ENCODE measurements at regions not wholly inside any gene's neighbourhood (a gene's known extent, or its start where the extent isn't known, plus 50 kb on each side); places are given as distances from the start of the nearest gene placed in this dataset.

- 88 to 95% methylated on average over 1 of the region's 1 CpG for WGBS, 2 donors
- Histone ChIP-seq H3K4me1 (ENCODE audit: control insufficient read depth in 2 of 2, insufficient read depth in 2 of 2, low read length in 1 of 2) (no peaks in the 10 kb centered on the region), H3K4me3 (ENCODE audit: low read depth in 1 of 2, low read length in 2 of 2) (no peak overlapping the region), H3K27me3 (ENCODE audit: control insufficient read depth in 1 of 2, insufficient read depth in 2 of 2, low read length in 2 of 2) (no peaks in the 10 kb centered on the region), H3K36me3 (ENCODE audit: control insufficient read depth in 2 of 2, insufficient read depth in 2 of 2, low read length in 1 of 2) (no peaks in the 10 kb centered on the region), H3K27ac (ENCODE audit: low read depth in 2 of 2, low read length in 1 of 2) (no peak overlapping the region), H3K9me3 (ENCODE audit: control insufficient read depth in 2 of 2, insufficient read depth in 1 of 2, low read depth in 1 of 2, low read length in 1 of 2) (no peaks in the 10 kb centered on the region)
These were observed 1089.6 kb upstream of the SORCS1 start for GRCh38 chr10:108254089-108254488.

- H3K4me3 ChIP-seq (ENCODE audit: low read depth in 1 of 2, low read length in 2 of 2): no peak overlapping the region
- no peak overlapping the region for H3K27ac ChIP-seq (ENCODE audit: low read depth in 2 of 2, low read length in 1 of 2)
- H3K36me3 ChIP-seq (ENCODE audit: control insufficient read depth in 2 of 2, insufficient read depth in 2 of 2, low read length in 1 of 2): no peaks in the 10 kb centered on the region
- H3K27me3 ChIP-seq (ENCODE audit: control insufficient read depth in 1 of 2, insufficient read depth in 2 of 2, low read length in 2 of 2): no peaks in the 10 kb centered on the region
- no peaks in the 10 kb centered on the region for H3K4me1 ChIP-seq (ENCODE audit: control insufficient read depth in 2 of 2, insufficient read depth in 2 of 2, low read length in 1 of 2)
- no peaks in the 10 kb centered on the region for H3K9me3 ChIP-seq (ENCODE audit: control insufficient read depth in 2 of 2, insufficient read depth in 1 of 2, low read depth in 1 of 2, low read length in 1 of 2)
These were observed 1088.3 kb upstream of the SORCS1 start for GRCh38 chr10:108252771-108253170.

GRCh38 chr10:108250936-108251620 is 1086.6 kb upstream of the SORCS1 start:
- no peak overlapping the region for H3K27ac ChIP-seq (ENCODE audit: low read depth in 2 of 2, low read length in 1 of 2)
- no peak overlapping the region for H3K4me3 ChIP-seq (ENCODE audit: low read depth in 1 of 2, low read length in 2 of 2)
- H3K4me1 ChIP-seq (ENCODE audit: control insufficient read depth in 2 of 2, insufficient read depth in 2 of 2, low read length in 1 of 2): no peaks in the 10 kb centered on the region
- no peaks in the 10 kb centered on the region for H3K9me3 ChIP-seq (ENCODE audit: control insufficient read depth in 2 of 2, insufficient read depth in 1 of 2, low read depth in 1 of 2, low read length in 1 of 2)
- H3K36me3 ChIP-seq (ENCODE audit: control insufficient read depth in 2 of 2, insufficient read depth in 2 of 2, low read length in 1 of 2): no peaks in the 10 kb centered on the region
- no peaks in the 10 kb centered on the region for H3K27me3 ChIP-seq (ENCODE audit: control insufficient read depth in 1 of 2, insufficient read depth in 2 of 2, low read length in 2 of 2)
- 60 to 61% methylated on average over 4 of the region's 4 CpGs for WGBS, 2 donors

- Histone ChIP-seq H3K4me1 (ENCODE audit: control insufficient read depth in 2 of 2, insufficient read depth in 2 of 2, low read length in 1 of 2) (no peaks in the 10 kb centered on the region), H3K27ac (ENCODE audit: low read depth in 2 of 2, low read length in 1 of 2) (no peak overlapping the region), H3K36me3 (ENCODE audit: control insufficient read depth in 2 of 2, insufficient read depth in 2 of 2, low read length in 1 of 2) (no peaks in the 10 kb centered on the region), H3K27me3 (ENCODE audit: control insufficient read depth in 1 of 2, insufficient read depth in 2 of 2, low read length in 2 of 2) (no peaks in the 10 kb centered on the region), H3K9me3 (ENCODE audit: control insufficient read depth in 2 of 2, insufficient read depth in 1 of 2, low read depth in 1 of 2, low read length in 1 of 2) (peaks cover 0 to 4% of the 10 kb centered on the region in 2 donors), H3K4me3 (ENCODE audit: low read depth in 1 of 2, low read length in 2 of 2) (no peak overlapping the region)
- 77 to 79% methylated on average over 3 of the region's 3 CpGs for WGBS, 2 donors
These were observed 1085.4 kb upstream of the SORCS1 start for GRCh38 chr10:108249940-108250339.

GRCh38 chr10:108244443-108245228 is 1080.1 kb upstream of the SORCS1 start:
- no peaks in the 10 kb centered on the region for H3K36me3 ChIP-seq (ENCODE audit: control insufficient read depth in 2 of 2, insufficient read depth in 2 of 2, low read length in 1 of 2)
- H3K4me3 ChIP-seq (ENCODE audit: low read depth in 1 of 2, low read length in 2 of 2): no peak overlapping the region
- no peak overlapping the region for H3K27ac ChIP-seq (ENCODE audit: low read depth in 2 of 2, low read length in 1 of 2)
- no peaks in the 10 kb centered on the region for H3K4me1 ChIP-seq (ENCODE audit: control insufficient read depth in 2 of 2, insufficient read depth in 2 of 2, low read length in 1 of 2)
- 77 to 78% methylated on average over 9 of the region's 9 CpGs for WGBS, 2 donors
- peaks cover 0 to 7% of the 10 kb centered on the region in 2 donors for H3K9me3 ChIP-seq (ENCODE audit: control insufficient read depth in 2 of 2, insufficient read depth in 1 of 2, low read depth in 1 of 2, low read length in 1 of 2)
- H3K27me3 ChIP-seq (ENCODE audit: control insufficient read depth in 1 of 2, insufficient read depth in 2 of 2, low read length in 2 of 2): no peaks in the 10 kb centered on the region

- H3K9me3 ChIP-seq (ENCODE audit: control insufficient read depth in 2 of 2, insufficient read depth in 1 of 2, low read depth in 1 of 2, low read length in 1 of 2): peaks cover 0 to 7% of the 10 kb centered on the region in 2 donors
- no peak overlapping the region for H3K4me3 ChIP-seq (ENCODE audit: low read depth in 1 of 2, low read length in 2 of 2)
- no peaks in the 10 kb centered on the region for H3K27me3 ChIP-seq (ENCODE audit: control insufficient read depth in 1 of 2, insufficient read depth in 2 of 2, low read length in 2 of 2)
- no peaks in the 10 kb centered on the region for H3K36me3 ChIP-seq (ENCODE audit: control insufficient read depth in 2 of 2, insufficient read depth in 2 of 2, low read length in 1 of 2)
- H3K27ac ChIP-seq (ENCODE audit: low read depth in 2 of 2, low read length in 1 of 2): no peak overlapping the region
- no peaks in the 10 kb centered on the region for H3K4me1 ChIP-seq (ENCODE audit: control insufficient read depth in 2 of 2, insufficient read depth in 2 of 2, low read length in 1 of 2)
- WGBS, 2 donors: 58 to 77% methylated on average over 1 of the region's 1 CpG
These were observed 1076.7 kb upstream of the SORCS1 start for GRCh38 chr10:108241166-108241565.

GRCh38 chr10:108238261-108238660 is 1073.8 kb upstream of the SORCS1 start:
- Histone ChIP-seq H3K27ac (ENCODE audit: low read depth in 2 of 2, low read length in 1 of 2) (no peak overlapping the region), H3K27me3 (ENCODE audit: control insufficient read depth in 1 of 2, insufficient read depth in 2 of 2, low read length in 2 of 2) (no peaks in the 10 kb centered on the region), H3K9me3 (ENCODE audit: control insufficient read depth in 2 of 2, insufficient read depth in 1 of 2, low read depth in 1 of 2, low read length in 1 of 2) (no peaks in the 10 kb centered on the region), H3K36me3 (ENCODE audit: control insufficient read depth in 2 of 2, insufficient read depth in 2 of 2, low read length in 1 of 2) (no peaks in the 10 kb centered on the region), H3K4me1 (ENCODE audit: control insufficient read depth in 2 of 2, insufficient read depth in 2 of 2, low read length in 1 of 2) (no peaks in the 10 kb centered on the region), H3K4me3 (ENCODE audit: low read depth in 1 of 2, low read length in 2 of 2) (no peak overlapping the region)
- 26 to 30% methylated on average over 1 of the region's 1 CpG for WGBS, 2 donors

GRCh38 chr10:108230478-108231170 is 1066.1 kb upstream of the SORCS1 start:
- H3K36me3 ChIP-seq (ENCODE audit: control insufficient read depth in 2 of 2, insufficient read depth in 2 of 2, low read length in 1 of 2): no peaks in the 10 kb centered on the region
- H3K27ac ChIP-seq (ENCODE audit: low read depth in 2 of 2, low read length in 1 of 2): no peak overlapping the region
- no peaks in the 10 kb centered on the region for H3K27me3 ChIP-seq (ENCODE audit: control insufficient read depth in 1 of 2, insufficient read depth in 2 of 2, low read length in 2 of 2)
- H3K4me3 ChIP-seq (ENCODE audit: low read depth in 1 of 2, low read length in 2 of 2): no peak overlapping the region
- H3K4me1 ChIP-seq (ENCODE audit: control insufficient read depth in 2 of 2, insufficient read depth in 2 of 2, low read length in 1 of 2): no peaks in the 10 kb centered on the region
- WGBS, 2 donors: 71 to 75% methylated on average over 5 of the region's 5 CpGs
- no peaks in the 10 kb centered on the region for H3K9me3 ChIP-seq (ENCODE audit: control insufficient read depth in 2 of 2, insufficient read depth in 1 of 2, low read depth in 1 of 2, low read length in 1 of 2)

GRCh38 chr10:108208732-108209131 is 1044.2 kb upstream of the SORCS1 start:
- H3K4me1 ChIP-seq (ENCODE audit: control insufficient read depth in 2 of 2, insufficient read depth in 2 of 2, low read length in 1 of 2): no peaks in the 10 kb centered on the region
- H3K27ac ChIP-seq (ENCODE audit: low read depth in 2 of 2, low read length in 1 of 2): no peak overlapping the region
- no peaks in the 10 kb centered on the region for H3K36me3 ChIP-seq (ENCODE audit: control insufficient read depth in 2 of 2, insufficient read depth in 2 of 2, low read length in 1 of 2)
- H3K9me3 ChIP-seq (ENCODE audit: control insufficient read depth in 2 of 2, insufficient read depth in 1 of 2, low read depth in 1 of 2, low read length in 1 of 2): no peaks in the 10 kb centered on the region
- no peak overlapping the region for H3K4me3 ChIP-seq (ENCODE audit: low read depth in 1 of 2, low read length in 2 of 2)
- H3K27me3 ChIP-seq (ENCODE audit: control insufficient read depth in 1 of 2, insufficient read depth in 2 of 2, low read length in 2 of 2): no peaks in the 10 kb centered on the region
- 86 to 88% methylated on average over 2 of the region's 2 CpGs for WGBS, 2 donors
